ENCODE measurements at regions not wholly inside any gene's neighbourhood (a gene's known extent, or its start where the extent isn't known, plus 50 kb on each side); places are given as distances from the start of the nearest gene placed in this dataset.

- CTCF ChIA-PET = interaction anchor here (0.9 kb wide), 1 partner anchor 11 kb away, joined by 3 read pairs; no protein-coding TSS in a partner anchor
Measured at GRCh38 chr5:63155310-63155631, 576.7 kb downstream of the LRRC70 start.

DNA sequence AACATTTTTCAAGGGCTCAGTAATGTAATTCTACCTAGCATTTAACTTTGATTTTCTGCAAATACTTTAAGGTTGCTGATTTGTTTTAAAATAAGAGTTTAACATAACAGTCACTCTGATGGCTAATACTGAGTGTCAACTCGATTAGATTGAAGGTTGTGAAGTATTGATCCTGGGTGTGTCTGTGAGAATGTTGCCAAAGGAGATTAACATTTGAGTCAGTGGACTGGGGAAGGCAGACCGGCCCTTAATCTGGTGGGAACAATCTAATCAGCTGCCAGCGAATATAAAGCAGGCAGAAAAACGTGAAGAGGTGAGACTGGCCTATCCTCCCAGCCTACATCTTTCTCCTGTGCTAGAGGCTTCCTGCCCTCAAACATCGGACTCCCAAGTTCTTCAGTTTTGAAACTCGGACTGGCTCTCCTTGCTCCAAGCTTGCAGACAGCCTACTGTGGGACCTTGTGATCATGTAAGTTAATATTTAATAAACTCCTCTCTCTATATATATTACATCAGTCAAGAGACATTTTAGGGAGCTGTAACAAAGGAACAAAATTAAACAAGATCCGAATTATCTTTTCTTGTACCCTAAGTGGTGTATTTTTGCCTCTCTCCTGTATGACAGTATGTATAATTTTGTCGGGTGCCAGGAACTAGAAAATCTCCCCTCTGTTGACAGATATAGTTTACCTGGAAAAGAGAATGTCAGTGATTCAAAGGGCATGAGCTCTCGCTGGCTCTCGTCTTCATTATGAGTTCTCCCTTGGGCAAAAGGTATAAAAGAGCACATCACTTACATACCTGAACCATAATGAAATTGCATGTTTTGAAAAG lies 576.1 kb downstream of the LRRC70 start:
- DNase-seq = no peak
- CTCF ChIA-PET = interaction anchor here (0.9 kb wide), 1 partner anchor 10 kb away, joined by 3 read pairs; no protein-coding TSS in a partner anchor
- Mint-ChIP-seq H3K27ac (no peak overlapping the region), H3K36me3 (no peaks in the 10 kb centered on the region), H3K4me3 (no peak overlapping the region), H3K27me3 (no peaks in the 10 kb centered on the region), H3K4me1 (no peaks in the 10 kb centered on the region), H3K9me3 (ENCODE audit: low read depth) (no peaks in the 10 kb centered on the region)
- ATAC-seq = no peak

More at GRCh38 chr5:63155310-63155631, 576.7 kb downstream of the LRRC70 start:
- Mint-ChIP-seq H3K27ac (no peak overlapping the region), H3K27me3 (no peaks in the 10 kb centered on the region), H3K4me3 (no peak overlapping the region), H3K36me3 (no peaks in the 10 kb centered on the region), H3K9me3 (ENCODE audit: low read depth) (no peaks in the 10 kb centered on the region), H3K4me1 (no peaks in the 10 kb centered on the region)
- DNase-seq = no peak
- no peak for ATAC-seq

GRCh38 chr5:63152871-63153270 lies 574.3 kb downstream of the LRRC70 start:
- ATAC-seq = no peak
- no peaks in the 10 kb centered on the region for H3K4me1 Mint-ChIP-seq
- H3K36me3 Mint-ChIP-seq = no peaks in the 10 kb centered on the region
- DNase-seq = no peak
- no peaks in the 10 kb centered on the region for H3K9me3 Mint-ChIP-seq (ENCODE audit: low read depth)
- no peak overlapping the region for H3K27ac Mint-ChIP-seq
- H3K27me3 Mint-ChIP-seq = no peaks in the 10 kb centered on the region
- CTCF ChIA-PET = no interaction called here
- H3K4me3 Mint-ChIP-seq = no peak overlapping the region

DNA sequence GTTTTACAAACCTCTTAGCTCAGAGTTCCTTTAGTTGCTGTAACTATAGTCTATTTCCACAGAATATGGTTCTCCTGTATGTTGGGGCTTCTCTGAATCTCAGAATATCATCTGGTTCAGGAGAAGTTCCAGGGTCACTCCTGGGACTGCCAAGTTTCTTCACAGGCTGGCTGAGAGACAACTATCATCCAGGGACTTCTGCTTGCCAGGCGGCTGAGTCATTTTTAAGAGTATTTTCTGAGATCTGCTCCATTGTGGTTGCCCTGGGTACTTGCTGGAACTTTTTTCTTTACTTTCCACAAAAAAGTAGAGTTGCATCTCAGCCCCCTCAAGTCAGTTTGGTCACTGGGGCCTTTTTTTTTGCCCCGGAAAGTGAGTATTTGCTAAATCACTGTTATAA lies 566.5 kb downstream of the LRRC70 start:
- CTCF ChIA-PET = interaction anchor here (1.0 kb wide), 1 partner anchor 10 kb away, joined by 3 read pairs; no protein-coding TSS in a partner anchor
- Mint-ChIP-seq H3K4me3 (no peak overlapping the region), H3K27ac (no peak overlapping the region), H3K9me3 (ENCODE audit: low read depth) (no peaks in the 10 kb centered on the region), H3K4me1 (no peaks in the 10 kb centered on the region), H3K27me3 (no peaks in the 10 kb centered on the region), H3K36me3 (no peaks in the 10 kb centered on the region)
- ATAC-seq = no peak
- DNase-seq = no peak

DNA sequence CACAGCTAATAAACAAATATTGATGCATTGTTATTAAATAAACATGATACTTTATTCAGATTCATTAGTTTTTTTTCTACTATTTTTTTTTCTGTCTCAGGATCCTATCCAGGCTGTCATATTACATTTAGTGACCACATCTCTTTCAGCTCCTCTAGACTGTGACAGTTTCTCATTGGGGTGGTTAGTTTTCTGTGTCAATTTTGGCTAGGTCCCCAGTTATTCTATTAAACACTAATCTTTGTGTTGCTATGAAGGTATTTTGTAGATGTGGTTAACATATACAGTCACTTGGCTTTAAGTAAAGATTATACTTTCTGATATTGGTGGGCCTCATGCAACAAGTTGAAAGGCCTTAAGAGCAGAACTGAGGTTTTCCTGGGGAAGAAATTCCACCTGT lies 563.0 kb downstream of the LRRC70 start:
- no peaks in the 10 kb centered on the region for H3K4me1 Mint-ChIP-seq
- no peak overlapping the region for H3K27ac Mint-ChIP-seq
- H3K4me3 Mint-ChIP-seq = no peak overlapping the region
- no peaks in the 10 kb centered on the region for H3K36me3 Mint-ChIP-seq
- H3K27me3 Mint-ChIP-seq = no peaks in the 10 kb centered on the region
- ATAC-seq (no peak), DNase-seq (no peak)
- H3K9me3 Mint-ChIP-seq (ENCODE audit: low read depth) = no peaks in the 10 kb centered on the region
- CTCF ChIA-PET = no interaction called here

- ATAC-seq = no peak
Measured at GRCh38 chr5:63135291-63135690, 556.7 kb downstream of the LRRC70 start.

DNA sequence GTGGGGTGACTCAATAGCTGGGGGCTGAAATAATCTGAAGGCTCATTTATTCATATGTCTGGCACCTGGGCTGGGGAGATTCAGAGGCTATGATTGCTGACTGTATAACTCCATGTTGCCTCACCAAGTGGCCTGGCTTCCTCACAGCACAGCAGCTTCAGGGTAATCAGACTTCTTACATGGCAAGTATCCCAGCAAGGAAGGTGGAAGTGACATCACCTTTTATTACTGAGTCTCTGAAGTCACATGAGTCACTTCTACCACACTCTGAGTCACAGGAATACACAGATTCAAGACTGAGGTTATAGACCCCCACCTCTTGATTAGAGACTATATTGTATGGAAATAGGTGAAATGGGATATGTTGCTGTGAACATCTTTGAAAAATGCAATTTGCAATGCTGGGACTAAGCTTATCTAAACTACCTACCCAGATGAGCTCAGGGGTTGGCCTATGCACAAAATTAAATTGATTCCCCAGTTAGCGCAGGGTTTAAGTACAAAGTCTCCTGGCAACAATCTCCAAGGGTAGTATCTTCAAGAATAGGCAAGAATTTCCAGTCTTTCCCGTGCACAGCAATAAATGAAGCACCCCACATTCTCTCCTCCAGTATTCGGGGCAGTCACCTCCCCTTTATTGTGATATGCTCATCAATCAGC lies 553.1 kb downstream of the LRRC70 start:
- DNase-seq = no peak
- CTCF ChIA-PET = no interaction called here
- H3K27me3 Mint-ChIP-seq = no peaks in the 10 kb centered on the region
- no peaks in the 10 kb centered on the region for H3K4me1 Mint-ChIP-seq
- no peak overlapping the region for H3K4me3 Mint-ChIP-seq
- no peak for ATAC-seq
- no peaks in the 10 kb centered on the region for H3K36me3 Mint-ChIP-seq
- no peak overlapping the region for H3K27ac Mint-ChIP-seq
- H3K9me3 Mint-ChIP-seq (ENCODE audit: low read depth) = no peaks in the 10 kb centered on the region

More at GRCh38 chr5:63135291-63135690, 556.7 kb downstream of the LRRC70 start:
- Mint-ChIP-seq H3K27ac (no peak overlapping the region), H3K27me3 (no peaks in the 10 kb centered on the region), H3K4me1 (no peaks in the 10 kb centered on the region), H3K9me3 (ENCODE audit: low read depth) (no peaks in the 10 kb centered on the region), H3K4me3 (no peak overlapping the region), H3K36me3 (no peaks in the 10 kb centered on the region)
- CTCF ChIA-PET = interaction anchor here (1.0 kb wide), 1 partner anchor 9 kb away, joined by 3 read pairs; no protein-coding TSS in a partner anchor
- no peak for DNase-seq

GRCh38 chr5:63128761-63129160 lies 550.1 kb downstream of the LRRC70 start:
- CTCF ChIA-PET = no interaction called here
- no peak for DNase-seq
- Mint-ChIP-seq H3K4me3 (no peak overlapping the region), H3K9me3 (ENCODE audit: low read depth) (no peaks in the 10 kb centered on the region), H3K27ac (no peak overlapping the region), H3K36me3 (no peaks in the 10 kb centered on the region), H3K4me1 (no peaks in the 10 kb centered on the region), H3K27me3 (no peaks in the 10 kb centered on the region)
- no peak for ATAC-seq

GRCh38 chr5:63128018-63128417 lies 549.4 kb downstream of the LRRC70 start:
- Mint-ChIP-seq H3K27me3 (no peaks in the 10 kb centered on the region), H3K4me3 (no peak overlapping the region), H3K27ac (no peak overlapping the region), H3K4me1 (no peaks in the 10 kb centered on the region), H3K9me3 (ENCODE audit: low read depth) (no peaks in the 10 kb centered on the region), H3K36me3 (no peaks in the 10 kb centered on the region)
- ATAC-seq (no peak), DNase-seq (no peak)
- CTCF ChIA-PET = no interaction called here

DNA sequence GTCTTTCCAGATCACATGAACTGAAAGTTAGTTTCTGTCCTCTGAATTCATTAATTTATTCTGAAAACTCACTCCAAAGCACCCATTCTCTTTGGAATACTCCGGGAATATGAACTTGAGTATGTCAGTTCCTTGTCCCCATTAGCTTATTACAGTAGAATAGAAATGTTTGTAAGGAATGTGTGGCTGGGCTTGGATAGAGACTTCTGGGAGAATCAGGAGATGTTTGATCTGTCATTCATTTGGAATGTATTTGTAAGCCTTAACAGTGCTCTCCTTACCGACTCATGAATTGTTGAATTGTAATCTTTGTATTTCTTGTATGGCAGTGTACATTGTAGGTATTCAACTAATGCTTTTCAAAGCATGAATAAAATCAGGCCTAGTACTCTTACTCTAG lies 548.4 kb downstream of the LRRC70 start:
- H3K4me3 Mint-ChIP-seq = no peak overlapping the region
- H3K9me3 Mint-ChIP-seq (ENCODE audit: low read depth) = no peaks in the 10 kb centered on the region
- no peaks in the 10 kb centered on the region for H3K36me3 Mint-ChIP-seq
- no peak overlapping the region for H3K27ac Mint-ChIP-seq
- H3K4me1 Mint-ChIP-seq = no peaks in the 10 kb centered on the region
- ATAC-seq (no peak), DNase-seq (no peak)
- H3K27me3 Mint-ChIP-seq = no peaks in the 10 kb centered on the region
- CTCF ChIA-PET = no interaction called here

- Mint-ChIP-seq H3K4me1 (no peaks in the 10 kb centered on the region), H3K27ac (no peak overlapping the region), H3K4me3 (no peak overlapping the region), H3K27me3 (no peaks in the 10 kb centered on the region), H3K9me3 (ENCODE audit: low read depth) (no peaks in the 10 kb centered on the region), H3K36me3 (no peaks in the 10 kb centered on the region)
- DNase-seq = no peak
- CTCF ChIA-PET = interaction anchor here (1.6 kb wide), 1 partner anchor 10 kb away, joined by 3 read pairs; no protein-coding TSS in a partner anchor
- ATAC-seq = no peak
Measured at GRCh38 chr5:63125862-63126261, 547.2 kb downstream of the LRRC70 start.

DNA sequence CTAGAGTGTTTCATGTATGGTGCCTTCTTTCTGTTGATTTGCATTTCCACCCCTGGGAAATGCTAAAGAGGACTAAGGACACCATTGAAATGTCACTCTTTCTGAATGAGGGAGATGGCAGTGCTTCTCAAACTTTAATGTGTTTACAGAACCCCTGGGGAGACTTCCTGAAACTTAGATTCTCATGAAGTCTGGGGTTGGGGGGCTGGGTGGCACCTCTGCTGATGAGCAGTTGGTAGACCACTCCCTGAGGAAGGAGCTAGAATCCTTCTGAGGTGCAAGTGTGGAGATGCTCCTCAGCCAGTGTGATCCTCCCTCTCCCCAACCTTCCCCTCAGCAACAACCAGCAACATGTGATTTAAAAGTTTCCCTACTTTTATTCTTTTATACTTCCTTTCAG lies 546.8 kb downstream of the LRRC70 start:
- CTCF ChIA-PET = interaction anchor here (1.6 kb wide), 1 partner anchor 10 kb away, joined by 3 read pairs; no protein-coding TSS in a partner anchor
- H3K4me3 Mint-ChIP-seq = no peak overlapping the region
- ATAC-seq (no peak), DNase-seq (no peak)
- no peaks in the 10 kb centered on the region for H3K36me3 Mint-ChIP-seq
- H3K4me1 Mint-ChIP-seq = no peaks in the 10 kb centered on the region
- H3K9me3 Mint-ChIP-seq (ENCODE audit: low read depth) = no peaks in the 10 kb centered on the region
- H3K27me3 Mint-ChIP-seq = no peaks in the 10 kb centered on the region
- no peak overlapping the region for H3K27ac Mint-ChIP-seq

- H3K4me1 Mint-ChIP-seq = no peaks in the 10 kb centered on the region
- H3K27me3 Mint-ChIP-seq = no peaks in the 10 kb centered on the region
- H3K4me3 Mint-ChIP-seq = no peak overlapping the region
- no peak for DNase-seq
- H3K27ac Mint-ChIP-seq = no peak overlapping the region
- ATAC-seq = no peak
- CTCF ChIA-PET = no interaction called here
- no peaks in the 10 kb centered on the region for H3K9me3 Mint-ChIP-seq (ENCODE audit: low read depth)
- H3K36me3 Mint-ChIP-seq = no peaks in the 10 kb centered on the region
Measured at GRCh38 chr5:63124266-63124665, 545.6 kb downstream of the LRRC70 start.

DNA sequence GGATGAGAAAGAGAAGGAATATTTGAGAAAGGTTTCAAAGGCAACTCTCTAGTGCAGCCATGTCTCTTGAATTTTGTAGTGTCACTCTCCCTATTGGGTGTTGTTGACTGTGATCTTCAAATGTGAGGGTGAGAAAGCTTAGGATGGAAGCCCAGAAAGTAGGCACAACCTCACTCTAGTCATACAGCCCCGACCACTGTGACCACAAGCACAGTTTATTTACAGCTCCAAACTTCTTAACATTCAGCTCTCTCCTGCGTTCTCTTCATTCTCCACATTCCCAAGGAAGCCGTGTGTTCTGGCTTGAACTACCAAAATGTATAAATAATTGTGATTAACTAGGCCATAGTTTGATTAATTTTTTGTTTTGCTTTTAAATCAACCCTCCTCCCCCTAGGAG lies 542.9 kb downstream of the LRRC70 start:
- no peaks in the 10 kb centered on the region for H3K36me3 Mint-ChIP-seq

More for the DNA sequence above, 542.9 kb downstream of the LRRC70 start:
- H3K27ac Mint-ChIP-seq = no peak overlapping the region
- H3K4me1 Mint-ChIP-seq = no peaks in the 10 kb centered on the region
- no peaks in the 10 kb centered on the region for H3K27me3 Mint-ChIP-seq
- H3K4me3 Mint-ChIP-seq = no peak overlapping the region
- CTCF ChIA-PET = no interaction called here
- DNase-seq (no peak), ATAC-seq (no peak)
- H3K9me3 Mint-ChIP-seq (ENCODE audit: low read depth) = no peaks in the 10 kb centered on the region
